SU-DHL-6 (cell line): ENCODE measurements at regions not wholly inside any gene's neighbourhood (a gene's known extent, or its start where the extent isn't known, plus 50 kb on each side); places are given as distances from the start of the nearest gene placed in this dataset.

Experiments
- CTCF ChIP-seq: fragments of 200-600 bp; sonication (generic); IDR thresholded peaks from one replicate; pipeline ENCODE4 v1.5.1; 2017; ENCODE audit warnings: antibody characterized with exemption, mild to moderate bottlenecking, low read length, moderate library complexity; ENCODE audit not compliant: insufficient read depth, poor library complexity, severe bottlenecking
- EZH2phosphoT487 ChIP-seq: fragments of 200-600 bp; sonication (generic), shearing (Covaris generic); conservative IDR thresholded peaks from 2 replicates; pipeline ENCODE4 v1.6.1; 2018; ENCODE audit warnings: mild to moderate bottlenecking, antibody characterized with exemption, low read length, moderate library complexity, mixed read lengths

GRCh38 chr3:44117239-44117638, 124.4 kb upstream of the TOPAZ1 start:
- TF ChIP-seq CTCF (no peak), EZH2phosphoT487 (no peak)
